AG09319 (cell line): ENCODE measurements at regions not wholly inside any gene's neighbourhood (a gene's known extent, or its start where the extent isn't known, plus 50 kb on each side); places are given as distances from the start of the nearest gene placed in this dataset.

Experiments
- DNase-seq: peaks from one replicate; pipeline ENCODE4 v3.0.0-alpha.2; 2010; ENCODE audit warnings: low read depth; ENCODE audit errors: extremely low read depth
- CTCF ChIP-seq: IDR thresholded peaks from 2 replicates; pipeline ENCODE4 v1.5.1; 2011; ENCODE audit warnings: low read depth, mild to moderate bottlenecking, inconsistent platforms, low read length, moderate library complexity

- TF ChIP-seq CTCF: no peak
These were observed 140.0 kb downstream of the ASCL4 start for GRCh38 chr12:107914460-107914977.

GRCh38 chr12:107917912-107918800 lies 143.7 kb downstream of the ASCL4 start:
- peak; percentile 50 for TF ChIP-seq CTCF
- no peak for DNase-seq

More at GRCh38 chr12:107914460-107914977, 140.0 kb downstream of the ASCL4 start:
- DNase-seq: no peak

GRCh38 chr12:107921062-107921461 lies 146.6 kb downstream of the ASCL4 start:
- no peak for TF ChIP-seq CTCF
- DNase-seq: no peak

- TF ChIP-seq CTCF: no peak
- DNase-seq: no peak
These were observed 150.6 kb downstream of the ASCL4 start for GRCh38 chr12:107925125-107925524.

- DNase-seq: no peak
- TF ChIP-seq CTCF: peak; percentile 5
These were observed 154.9 kb downstream of the ASCL4 start for GRCh38 chr12:107929436-107929835.

- no peak for TF ChIP-seq CTCF
- DNase-seq: no peak
These were observed 157.3 kb downstream of the ASCL4 start for GRCh38 chr12:107931761-107932160.

- DNase-seq: no peak
- no peak for TF ChIP-seq CTCF
These were observed 163.9 kb downstream of the ASCL4 start for GRCh38 chr12:107938446-107938845.
